ENCODE measurements at regions not wholly inside any gene's neighbourhood (a gene's known extent, or its start where the extent isn't known, plus 50 kb on each side); places are given as distances from the start of the nearest gene placed in this dataset.
"Not testable (repeated sequence)": the region's sequence is repeated elsewhere in the genome, so short reads cannot be mapped to it uniquely, and the experiment has no call there.

- no peak overlapping the region for H3K9ac ChIP-seq (ENCODE audit: low read length in 5 of 5)
Measured at GRCh38 chr3:82129221-82129801, 367.9 kb upstream of the GBE1 start.

GRCh38 chr3:82128271-82128670 is 366.8 kb upstream of the GBE1 start:
- Histone ChIP-seq H3K27ac (ENCODE audit: low read depth, low read length) (no peak overlapping the region), H3K4me1 (ENCODE audit: control insufficient read depth in 5 of 5, insufficient read depth in 5 of 5, low read length in 5 of 5) (peaks cover 0 to 3% (median 0%) of the 10 kb centered on the region in 5 donors)

More at GRCh38 chr3:82129221-82129801, 367.9 kb upstream of the GBE1 start:
- Histone ChIP-seq H3K27ac (ENCODE audit: low read depth, low read length) (no peak overlapping the region), H3K4me3 (ENCODE audit: low read depth in 1 of 5, low read length in 5 of 5) (no peak overlapping the region), H3K27me3 (ENCODE audit: control insufficient read depth in 5 of 5, insufficient read depth in 4 of 5, low read length in 5 of 5) (no peaks in the 10 kb centered on the region), H3K9me3 (ENCODE audit: control insufficient read depth in 5 of 5, low read length in 5 of 5) (no peaks in the 10 kb centered on the region), H3K4me1 (ENCODE audit: control insufficient read depth in 5 of 5, insufficient read depth in 5 of 5, low read length in 5 of 5) (peaks cover 0 to 3% (median 0%) of the 10 kb centered on the region in 5 donors), H3K36me3 (ENCODE audit: control insufficient read depth in 5 of 5, insufficient read depth in 5 of 5, low read length in 5 of 5) (no peaks in the 10 kb centered on the region)

GRCh38 chr3:82122554-82123345 is 361.3 kb upstream of the GBE1 start:
- Histone ChIP-seq H3K4me3 (ENCODE audit: low read depth in 1 of 5, low read length in 5 of 5) (no peak overlapping the region), H3K9me3 (ENCODE audit: control insufficient read depth in 5 of 5, low read length in 5 of 5) (no peaks in the 10 kb centered on the region), H3K36me3 (ENCODE audit: control insufficient read depth in 5 of 5, insufficient read depth in 5 of 5, low read length in 5 of 5) (no peaks in the 10 kb centered on the region), H3K27ac (ENCODE audit: low read depth, low read length) (no peak overlapping the region), H3K4me1 (ENCODE audit: control insufficient read depth in 5 of 5, insufficient read depth in 5 of 5, low read length in 5 of 5) (no peaks in the 10 kb centered on the region), H3K9ac (ENCODE audit: low read length in 5 of 5) (no peak overlapping the region), H3K27me3 (ENCODE audit: control insufficient read depth in 5 of 5, insufficient read depth in 4 of 5, low read length in 5 of 5) (no peaks in the 10 kb centered on the region)

More at GRCh38 chr3:82128271-82128670, 366.8 kb upstream of the GBE1 start:
- H3K27me3 ChIP-seq (ENCODE audit: control insufficient read depth in 5 of 5, insufficient read depth in 4 of 5, low read length in 5 of 5) = no peaks in the 10 kb centered on the region
- no peak overlapping the region for H3K9ac ChIP-seq (ENCODE audit: low read length in 5 of 5)
- no peaks in the 10 kb centered on the region for H3K36me3 ChIP-seq (ENCODE audit: control insufficient read depth in 5 of 5, insufficient read depth in 5 of 5, low read length in 5 of 5)
- H3K4me3 ChIP-seq (ENCODE audit: low read depth in 1 of 5, low read length in 5 of 5) = no peak overlapping the region
- no peaks in the 10 kb centered on the region for H3K9me3 ChIP-seq (ENCODE audit: control insufficient read depth in 5 of 5, low read length in 5 of 5)

GRCh38 chr3:82114589-82114988 is 353.1 kb upstream of the GBE1 start:
- Histone ChIP-seq H3K27ac (ENCODE audit: low read depth, low read length) (no peak overlapping the region), H3K27me3 (ENCODE audit: control insufficient read depth in 5 of 5, insufficient read depth in 4 of 5, low read length in 5 of 5) (no peaks in the 10 kb centered on the region), H3K4me1 (ENCODE audit: control insufficient read depth in 5 of 5, insufficient read depth in 5 of 5, low read length in 5 of 5) (no peaks in the 10 kb centered on the region), H3K9me3 (ENCODE audit: control insufficient read depth in 5 of 5, low read length in 5 of 5) (peaks cover 0 to 11% (median 3%) of the 10 kb centered on the region in 5 donors), H3K9ac (ENCODE audit: low read length in 5 of 5) (no peak overlapping the region), H3K4me3 (ENCODE audit: low read depth in 1 of 5, low read length in 5 of 5) (no peak overlapping the region), H3K36me3 (ENCODE audit: control insufficient read depth in 5 of 5, insufficient read depth in 5 of 5, low read length in 5 of 5) (no peaks in the 10 kb centered on the region)

- H3K9ac ChIP-seq (ENCODE audit: low read length in 5 of 5); H3K27me3 ChIP-seq (ENCODE audit: control insufficient read depth in 5 of 5, insufficient read depth in 4 of 5, low read length in 5 of 5); H3K4me1 ChIP-seq (ENCODE audit: control insufficient read depth in 5 of 5, insufficient read depth in 5 of 5, low read length in 5 of 5); H3K27ac ChIP-seq (ENCODE audit: low read depth, low read length); H3K4me3 ChIP-seq (ENCODE audit: low read depth in 1 of 5, low read length in 5 of 5); H3K36me3 ChIP-seq (ENCODE audit: control insufficient read depth in 5 of 5, insufficient read depth in 5 of 5, low read length in 5 of 5): not testable (repeated sequence)
- H3K9me3 ChIP-seq (ENCODE audit: control insufficient read depth in 5 of 5, low read length in 5 of 5) = peaks cover 0 to 11% (median 3%) of the 10 kb centered on the region in 5 donors
Measured at GRCh38 chr3:82110721-82111120, 349.3 kb upstream of the GBE1 start.

GRCh38 chr3:82103241-82103640 is 341.8 kb upstream of the GBE1 start:
- Histone ChIP-seq H3K36me3 (ENCODE audit: control insufficient read depth in 5 of 5, insufficient read depth in 5 of 5, low read length in 5 of 5) (no peaks in the 10 kb centered on the region), H3K9me3 (ENCODE audit: control insufficient read depth in 5 of 5, low read length in 5 of 5) (no peaks in the 10 kb centered on the region), H3K27me3 (ENCODE audit: control insufficient read depth in 5 of 5, insufficient read depth in 4 of 5, low read length in 5 of 5) (no peaks in the 10 kb centered on the region)

GRCh38 chr3:82100378-82100777 is 338.9 kb upstream of the GBE1 start:
- no peaks in the 10 kb centered on the region for H3K27me3 ChIP-seq (ENCODE audit: control insufficient read depth in 5 of 5, insufficient read depth in 4 of 5, low read length in 5 of 5)
- H3K4me1 ChIP-seq (ENCODE audit: control insufficient read depth in 5 of 5, insufficient read depth in 5 of 5, low read length in 5 of 5) = no peaks in the 10 kb centered on the region
- no peaks in the 10 kb centered on the region for H3K9me3 ChIP-seq (ENCODE audit: control insufficient read depth in 5 of 5, low read length in 5 of 5)
- no peaks in the 10 kb centered on the region for H3K36me3 ChIP-seq (ENCODE audit: control insufficient read depth in 5 of 5, insufficient read depth in 5 of 5, low read length in 5 of 5)
- no peak overlapping the region for H3K27ac ChIP-seq (ENCODE audit: low read depth, low read length)
- no peak overlapping the region for H3K4me3 ChIP-seq (ENCODE audit: low read depth in 1 of 5, low read length in 5 of 5)
- H3K9ac ChIP-seq (ENCODE audit: low read length in 5 of 5) = no peak overlapping the region

More at GRCh38 chr3:82103241-82103640, 341.8 kb upstream of the GBE1 start:
- H3K4me1 ChIP-seq (ENCODE audit: control insufficient read depth in 5 of 5, insufficient read depth in 5 of 5, low read length in 5 of 5) = no peaks in the 10 kb centered on the region
- H3K27ac ChIP-seq (ENCODE audit: low read depth, low read length) = no peak overlapping the region
- H3K9ac ChIP-seq (ENCODE audit: low read length in 5 of 5) = no peak overlapping the region
- no peak overlapping the region for H3K4me3 ChIP-seq (ENCODE audit: low read depth in 1 of 5, low read length in 5 of 5)

- H3K4me1 ChIP-seq (ENCODE audit: control insufficient read depth in 5 of 5, insufficient read depth in 5 of 5, low read length in 5 of 5) = no peaks in the 10 kb centered on the region
- H3K27ac ChIP-seq (ENCODE audit: low read depth, low read length) = no peak overlapping the region
- no peaks in the 10 kb centered on the region for H3K9me3 ChIP-seq (ENCODE audit: control insufficient read depth in 5 of 5, low read length in 5 of 5)
- H3K27me3 ChIP-seq (ENCODE audit: control insufficient read depth in 5 of 5, insufficient read depth in 4 of 5, low read length in 5 of 5) = no peaks in the 10 kb centered on the region
- no peaks in the 10 kb centered on the region for H3K36me3 ChIP-seq (ENCODE audit: control insufficient read depth in 5 of 5, insufficient read depth in 5 of 5, low read length in 5 of 5)
- no peak overlapping the region for H3K4me3 ChIP-seq (ENCODE audit: low read depth in 1 of 5, low read length in 5 of 5)
- H3K9ac ChIP-seq (ENCODE audit: low read length in 5 of 5) = no peak overlapping the region
Measured at GRCh38 chr3:82093641-82094040, 332.2 kb upstream of the GBE1 start.

- Histone ChIP-seq H3K9me3 (ENCODE audit: control insufficient read depth in 5 of 5, low read length in 5 of 5) (no peaks in the 10 kb centered on the region), H3K4me1 (ENCODE audit: control insufficient read depth in 5 of 5, insufficient read depth in 5 of 5, low read length in 5 of 5) (peaks cover 0 to 10% (median 0%) of the 10 kb centered on the region in 5 donors), H3K27me3 (ENCODE audit: control insufficient read depth in 5 of 5, insufficient read depth in 4 of 5, low read length in 5 of 5) (no peaks in the 10 kb centered on the region), H3K27ac (ENCODE audit: low read depth, low read length) (no peak overlapping the region), H3K36me3 (ENCODE audit: control insufficient read depth in 5 of 5, insufficient read depth in 5 of 5, low read length in 5 of 5) (no peaks in the 10 kb centered on the region), H3K4me3 (ENCODE audit: low read depth in 1 of 5, low read length in 5 of 5) (no peak overlapping the region), H3K9ac (ENCODE audit: low read length in 5 of 5) (no peak overlapping the region)
Measured at GRCh38 chr3:82088749-82089148, 327.3 kb upstream of the GBE1 start.

GRCh38 chr3:82087958-82088357 is 326.5 kb upstream of the GBE1 start:
- Histone ChIP-seq H3K27ac (ENCODE audit: low read depth, low read length) (no peak overlapping the region), H3K27me3 (ENCODE audit: control insufficient read depth in 5 of 5, insufficient read depth in 4 of 5, low read length in 5 of 5) (no peaks in the 10 kb centered on the region), H3K4me1 (ENCODE audit: control insufficient read depth in 5 of 5, insufficient read depth in 5 of 5, low read length in 5 of 5) (peaks cover 0 to 10% (median 0%) of the 10 kb centered on the region in 5 donors), H3K36me3 (ENCODE audit: control insufficient read depth in 5 of 5, insufficient read depth in 5 of 5, low read length in 5 of 5) (no peaks in the 10 kb centered on the region), H3K4me3 (ENCODE audit: low read depth in 1 of 5, low read length in 5 of 5) (no peak overlapping the region), H3K9me3 (ENCODE audit: control insufficient read depth in 5 of 5, low read length in 5 of 5) (no peaks in the 10 kb centered on the region), H3K9ac (ENCODE audit: low read length in 5 of 5) (no peak overlapping the region)

Measured in subcutaneous abdominal adipose tissue (tissue), 5 donors.